GM21619 (cell line): ENCODE measurements at regions not wholly inside any gene's neighbourhood (a gene's known extent, or its start where the extent isn't known, plus 50 kb on each side); places are given as distances from the start of the nearest gene placed in this dataset.

Source experiments
- ATAC-seq: cut with Tn5 transposase; IDR thresholded peaks from one replicate; pipeline ENCODE4 v1.9.1; 2021; ENCODE audit not compliant: unreplicated experiment

GRCh38 chr7:33725111-33726025 is 180.0 kb upstream of the BMPER start:
- no peak for ATAC-seq

DNA sequence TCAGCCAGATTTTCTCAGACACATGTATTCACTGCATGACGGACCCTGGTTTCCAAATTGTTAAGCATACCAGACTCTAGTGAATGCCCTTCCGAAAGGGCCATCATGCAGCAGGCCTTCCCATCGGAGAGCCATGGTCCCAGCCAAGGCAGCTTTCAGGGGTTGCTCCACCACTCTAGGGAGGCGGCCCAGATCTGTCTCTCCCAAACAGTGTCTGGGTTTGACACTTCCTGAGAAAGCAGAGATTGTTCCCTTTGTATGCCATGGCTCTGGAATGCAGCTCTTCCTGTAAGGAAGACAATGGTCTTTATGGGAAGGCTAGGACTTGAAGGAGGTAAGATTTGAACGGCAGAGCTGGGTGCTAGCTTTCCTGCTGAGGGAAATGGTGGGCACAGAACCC is 178.8 kb upstream of the BMPER start:
- ATAC-seq, result no peak

DNA sequence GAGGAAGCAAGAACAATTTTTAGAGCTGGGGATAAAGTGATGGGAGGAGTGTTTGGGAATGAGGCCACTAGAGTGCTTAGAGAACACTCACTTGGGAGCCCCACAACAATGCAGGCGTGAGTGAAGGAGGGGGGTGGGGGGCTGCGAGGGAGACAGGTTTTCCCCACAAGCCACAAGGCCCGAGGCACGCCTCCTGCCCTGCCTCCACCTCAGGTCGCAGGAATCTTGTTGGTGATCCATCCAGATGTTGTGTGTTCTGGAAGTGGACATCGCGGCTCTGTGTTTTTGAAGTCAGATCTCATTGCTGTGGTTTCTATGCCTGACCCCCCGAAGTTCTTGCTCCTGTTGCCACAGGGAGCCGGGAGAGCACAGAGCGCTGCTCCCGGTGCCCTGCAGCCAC is 178.0 kb upstream of the BMPER start:
- ATAC-seq, result no peak

- ATAC-seq, result no peak
Measured at GRCh38 chr7:33728873-33729551, 176.3 kb upstream of the BMPER start.

DNA sequence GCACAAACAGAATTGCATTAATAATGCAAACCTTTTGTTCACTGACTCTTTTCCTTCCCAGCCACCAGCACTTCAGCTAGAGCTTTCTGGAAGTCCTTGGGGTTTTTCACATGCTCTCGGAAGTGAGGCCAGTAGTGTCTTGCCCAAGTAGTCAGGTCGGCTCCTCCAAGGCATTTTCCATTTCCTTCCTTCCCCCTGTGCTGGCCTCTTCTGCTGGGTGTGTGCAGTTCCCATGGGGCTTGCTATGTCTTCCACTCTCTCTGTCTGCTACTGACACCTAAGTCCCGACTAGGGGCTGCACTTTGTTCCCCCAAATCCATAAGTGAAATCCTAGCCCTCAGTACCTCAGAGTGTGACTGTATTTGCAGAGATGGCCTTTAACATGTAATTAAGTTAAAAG is 175.6 kb upstream of the BMPER start:
- no peak for ATAC-seq

- no peak for ATAC-seq
Measured at GRCh38 chr7:33730958-33731357, 174.4 kb upstream of the BMPER start.

DNA sequence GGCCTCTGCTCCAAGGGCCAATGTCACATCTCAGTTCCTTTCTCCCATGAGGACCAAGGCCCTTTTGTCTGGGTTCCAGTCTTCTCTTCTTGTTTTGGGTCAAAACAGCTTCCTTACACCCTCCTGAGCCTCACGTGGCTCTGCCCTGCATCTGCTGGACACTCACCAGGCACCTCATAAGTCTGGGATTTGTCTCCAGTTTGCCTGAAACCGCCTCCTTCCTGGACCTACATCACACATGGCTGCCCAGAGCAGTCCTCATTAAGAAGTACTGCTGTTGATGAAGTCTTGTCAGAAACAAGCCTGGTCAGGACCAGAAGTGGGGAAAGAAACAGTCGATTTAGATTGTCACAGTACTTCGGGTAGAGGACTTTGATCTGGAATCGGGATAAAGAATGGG is 173.4 kb upstream of the BMPER start:
- no peak for ATAC-seq

DNA sequence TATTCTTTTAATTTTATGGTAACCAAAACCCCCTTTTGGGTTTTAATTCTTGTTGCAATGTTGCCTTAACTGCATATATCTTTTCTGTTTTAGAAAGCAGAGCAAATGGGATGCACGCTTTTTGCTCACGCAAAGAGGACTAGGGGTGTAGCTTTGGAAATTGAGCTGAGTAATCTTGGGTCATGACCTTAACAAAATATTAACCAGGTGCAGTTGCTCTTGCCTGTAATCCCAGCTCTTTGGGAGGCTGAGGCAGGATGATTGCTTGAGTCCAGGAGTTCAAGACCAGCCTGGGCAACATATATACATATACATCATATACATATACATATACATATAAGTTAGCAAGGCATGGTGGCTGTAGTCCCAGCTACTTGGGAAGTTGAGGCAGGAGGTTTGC is 172.9 kb upstream of the BMPER start:
- ATAC-seq, result no peak

DNA sequence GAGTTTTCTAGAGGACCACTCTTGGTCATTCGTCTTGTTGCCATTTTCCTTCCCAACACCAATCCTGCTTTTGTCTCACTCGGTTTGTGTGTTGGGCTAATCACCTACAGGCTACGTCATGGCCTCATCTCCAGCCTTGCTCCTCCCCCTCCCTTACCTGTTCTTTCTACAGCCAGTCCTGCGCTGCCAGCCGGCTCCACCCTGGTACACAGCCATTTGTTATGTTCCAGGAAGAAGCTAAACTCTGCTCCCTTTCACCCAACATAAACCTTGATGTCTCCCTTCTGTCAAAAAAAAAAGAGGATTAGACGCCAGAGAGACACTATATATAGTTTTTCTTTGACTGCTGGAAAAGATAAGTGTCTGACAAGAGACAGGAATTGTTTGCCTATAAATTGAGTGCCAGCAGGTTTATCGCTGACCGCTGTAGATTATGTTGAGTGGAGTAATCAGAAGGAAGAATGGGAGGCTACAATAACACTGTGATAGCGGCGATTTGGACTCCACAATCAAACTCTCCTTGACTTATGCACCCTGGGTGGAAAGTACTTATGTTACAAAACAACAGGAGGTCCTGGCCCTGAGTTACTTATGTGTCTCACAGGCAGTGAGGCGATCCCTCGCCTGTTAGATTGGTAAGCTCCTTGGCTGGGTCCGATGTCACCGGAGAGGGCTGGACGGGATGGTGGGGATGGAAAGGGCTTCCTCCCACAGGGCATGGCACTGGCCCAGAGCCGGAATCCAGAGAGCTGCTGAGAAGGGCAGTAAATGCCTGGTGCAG is 171.3 kb upstream of the BMPER start:
- no peak for ATAC-seq

- ATAC-seq, result no peak
Measured at GRCh38 chr7:33735403-33735802, 169.9 kb upstream of the BMPER start.

- no peak for ATAC-seq
Measured at GRCh38 chr7:33736521-33737221, 168.7 kb upstream of the BMPER start.

DNA sequence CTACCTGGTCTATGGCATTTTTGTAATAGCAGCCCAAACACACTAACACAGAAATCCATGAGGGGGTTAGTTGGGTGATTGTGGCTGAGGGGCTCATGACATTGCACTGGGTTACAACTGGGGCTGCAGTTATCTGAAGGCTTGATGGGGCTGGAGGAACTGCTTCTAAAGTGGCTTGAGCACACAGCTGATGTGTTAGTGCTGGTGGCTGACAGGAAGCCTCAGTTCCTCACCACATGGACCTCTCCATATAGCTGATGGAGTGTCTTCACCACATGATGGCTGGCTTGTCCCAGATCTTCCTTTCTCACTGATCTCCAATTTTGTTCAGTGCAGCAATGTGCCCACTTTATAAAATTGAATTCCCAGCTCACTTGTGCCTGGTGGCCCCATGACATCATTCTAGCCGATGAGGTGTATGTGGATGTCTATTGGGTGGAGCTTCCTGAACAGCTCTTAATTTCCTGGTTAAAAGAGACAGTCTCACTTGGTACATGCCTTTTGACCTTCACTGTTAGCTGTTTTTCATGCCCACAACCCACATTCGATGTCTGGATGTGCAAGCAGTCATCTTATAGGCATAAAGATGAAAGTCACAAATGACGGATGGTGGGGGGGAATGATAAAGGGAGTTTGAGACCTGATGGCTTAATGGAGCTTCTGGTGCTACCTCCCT is 166.9 kb upstream of the BMPER start:
- no peak for ATAC-seq

- ATAC-seq, result no peak
Measured at GRCh38 chr7:33739286-33739685, 166.1 kb upstream of the BMPER start.

- ATAC-seq, result no peak
Measured at GRCh38 chr7:33742521-33742920, 162.8 kb upstream of the BMPER start.

DNA sequence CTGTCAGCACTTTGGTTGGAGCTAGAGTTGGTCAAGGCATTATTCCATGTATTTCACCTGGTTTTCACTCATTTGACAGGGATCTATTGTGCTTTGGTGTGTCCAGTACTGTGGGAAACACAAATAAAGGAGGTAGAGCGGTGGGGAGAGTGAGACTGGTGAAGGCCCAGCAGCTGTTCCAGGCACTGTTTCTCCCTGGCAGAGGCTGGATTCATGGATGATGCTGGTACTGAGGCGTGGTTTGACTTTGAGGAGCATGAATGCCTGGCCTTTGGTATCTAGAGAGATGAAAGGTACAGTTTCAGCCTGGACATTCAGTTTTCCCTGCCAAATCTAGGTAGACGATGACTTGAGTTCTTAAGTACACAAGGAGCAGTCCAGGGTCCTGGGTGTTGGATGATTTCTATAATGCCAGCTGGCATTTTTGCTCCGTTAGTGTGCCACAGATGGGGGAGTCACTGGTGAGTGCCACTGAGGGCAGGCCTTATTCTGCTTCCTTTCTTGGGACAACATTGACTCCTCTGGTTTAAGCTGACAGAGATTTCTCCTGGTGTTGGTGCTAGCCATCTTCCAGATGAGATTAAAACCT is 162.2 kb upstream of the BMPER start:
- no peak for ATAC-seq

DNA sequence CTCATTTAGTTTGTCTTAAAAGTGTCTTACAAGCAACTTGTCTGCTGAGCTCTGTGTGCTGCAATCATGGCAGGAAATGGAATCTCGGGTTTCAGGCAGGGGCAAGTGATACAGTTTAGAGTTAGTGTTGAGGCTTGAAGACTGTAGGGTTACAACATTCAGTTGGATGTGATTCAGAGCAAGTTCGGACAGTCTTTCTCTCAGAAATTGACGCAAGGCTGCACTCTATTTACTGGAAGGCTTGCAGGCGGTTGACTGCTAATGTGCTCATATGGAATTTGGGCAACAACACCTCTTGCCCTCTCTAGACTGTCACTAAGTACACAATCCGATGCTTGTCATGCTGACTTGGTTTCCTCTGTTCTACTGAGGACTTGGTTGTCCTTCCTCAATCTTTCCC is 161.7 kb upstream of the BMPER start:
- ATAC-seq, result no peak

DNA sequence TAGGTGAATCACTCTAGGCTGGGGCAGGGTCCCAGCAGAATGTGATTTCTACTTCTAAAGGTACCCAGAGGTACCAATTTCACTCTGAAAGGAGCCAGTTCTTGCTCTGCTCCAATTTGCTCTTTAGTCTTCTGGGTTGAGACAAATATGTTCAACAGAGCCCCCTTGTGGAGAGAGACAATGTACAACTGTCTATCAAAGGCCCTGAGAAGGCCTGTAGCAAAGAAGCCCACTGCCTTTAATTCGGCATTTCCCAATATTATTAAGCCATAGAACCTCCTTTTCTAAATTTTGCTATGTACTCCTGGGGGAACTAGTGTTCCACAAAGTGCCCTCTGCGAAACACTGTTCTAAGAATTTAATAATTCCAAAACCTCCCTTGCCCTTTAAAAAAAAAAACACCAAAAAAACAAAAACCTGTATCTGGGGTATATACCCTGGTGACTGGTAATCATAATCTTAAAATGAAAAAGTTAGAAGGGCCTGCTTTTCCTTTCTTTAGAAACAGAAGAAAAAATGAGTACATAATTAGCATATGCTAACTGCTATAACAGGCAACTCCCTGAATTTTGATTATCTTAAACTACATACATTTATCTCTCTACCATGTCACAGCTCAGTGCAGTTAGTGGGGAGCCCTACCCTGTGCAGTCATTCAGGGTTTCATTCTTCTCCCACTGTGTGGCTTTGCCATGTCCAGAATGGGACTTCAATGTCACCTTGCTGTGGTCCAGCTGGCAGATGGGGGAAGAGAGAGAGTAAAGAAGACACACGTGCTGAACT is 160.9 kb upstream of the BMPER start:
- ATAC-seq, result peak; percentile 53

- ATAC-seq, result no peak
Measured at GRCh38 chr7:33745934-33746333, 159.4 kb upstream of the BMPER start.

- ATAC-seq, result no peak
Measured at GRCh38 chr7:33748793-33749192, 156.5 kb upstream of the BMPER start.
